OCI-M2 (cell line): ENCODE measurements at regions not wholly inside any gene's neighbourhood (a gene's known extent, or its start where the extent isn't known, plus 50 kb on each side); places are given as distances from the start of the nearest gene placed in this dataset.
"Not testable (repeated sequence)": the region's sequence is repeated elsewhere in the genome, so short reads cannot be mapped to it uniquely, and the experiment has no call there.

Source experiments
- DNase-seq: peaks from one replicate; lab custom pipeline; 2025; ENCODE audit not compliant: unreplicated experiment; lab: John Stamatoyannopoulos, UW

DNA sequence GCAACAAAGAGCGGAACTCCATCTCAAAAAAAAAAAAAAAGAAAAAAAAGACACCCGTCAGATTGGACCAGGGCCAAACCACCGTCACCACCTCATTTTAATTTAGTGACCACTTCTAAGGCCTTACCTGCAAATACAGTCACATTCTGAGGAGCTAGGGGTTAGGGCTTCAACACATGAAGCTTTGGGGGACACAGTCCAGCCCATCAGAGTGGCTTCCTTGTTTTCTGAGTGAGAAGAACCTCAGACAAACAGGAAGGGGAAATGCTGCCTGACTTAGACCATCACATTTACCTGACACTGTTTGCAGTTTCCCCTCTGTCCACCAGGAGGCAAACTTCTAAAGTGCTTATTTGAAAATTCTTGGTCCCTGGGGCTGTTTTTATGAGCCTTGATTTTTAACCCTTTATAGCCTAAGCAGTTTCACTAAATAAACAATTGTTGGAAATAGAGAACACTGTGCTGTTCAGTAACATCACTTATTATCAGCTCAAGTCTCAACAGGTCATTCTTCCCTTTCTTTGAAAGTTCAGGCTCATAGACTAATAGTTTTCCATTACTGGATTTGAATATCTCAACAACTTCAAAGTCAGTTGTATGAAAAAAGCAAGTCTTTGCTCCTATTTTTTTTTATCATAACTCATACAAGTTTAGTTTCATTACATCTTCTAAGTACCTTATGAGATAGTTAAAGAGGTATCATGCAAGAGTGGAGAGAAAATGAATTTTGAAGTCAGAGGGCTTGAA lies 74.9 kb upstream of the WASF3 start:
- DNase-seq: peak; percentile 5

DNA sequence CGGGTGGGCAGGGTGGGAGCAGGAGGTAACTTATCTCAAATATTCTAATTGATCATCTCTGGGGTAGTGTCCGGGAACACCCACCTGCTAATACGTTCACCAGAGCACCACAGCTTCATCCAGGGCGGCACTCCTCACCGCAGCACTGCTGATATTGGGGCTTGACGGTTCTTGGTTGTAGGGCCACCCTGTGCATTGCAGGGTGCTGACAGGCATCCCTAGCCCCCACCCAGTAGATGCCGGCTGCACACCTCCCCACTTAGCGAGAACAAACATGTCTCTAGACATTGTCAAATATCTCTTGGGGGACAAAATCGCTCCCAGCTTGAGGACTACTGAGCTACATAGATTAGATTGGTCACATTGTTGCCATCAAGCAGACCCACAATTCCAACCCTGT lies 73.9 kb upstream of the WASF3 start:
- no peak for DNase-seq

DNA sequence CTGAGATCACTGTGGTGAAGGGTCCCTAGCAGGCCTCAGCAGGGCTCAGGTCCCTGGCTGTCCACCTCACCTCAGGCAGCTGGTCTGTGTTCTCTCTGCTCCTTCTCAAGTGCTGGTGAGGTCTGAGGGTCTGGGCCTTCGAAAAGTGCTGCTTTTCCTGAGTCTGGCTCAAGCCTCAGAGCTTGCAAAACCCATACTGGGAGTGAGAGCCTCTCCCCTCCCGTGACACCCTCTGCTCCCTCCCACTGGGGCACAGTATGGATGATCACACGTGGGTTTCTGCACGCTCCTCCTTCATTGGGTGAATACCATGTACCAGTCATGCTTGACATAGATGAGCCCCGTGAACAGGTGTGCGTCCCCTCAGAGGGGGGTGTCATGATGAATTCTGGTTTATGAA lies 73.3 kb upstream of the WASF3 start:
- DNase-seq: no peak

DNA sequence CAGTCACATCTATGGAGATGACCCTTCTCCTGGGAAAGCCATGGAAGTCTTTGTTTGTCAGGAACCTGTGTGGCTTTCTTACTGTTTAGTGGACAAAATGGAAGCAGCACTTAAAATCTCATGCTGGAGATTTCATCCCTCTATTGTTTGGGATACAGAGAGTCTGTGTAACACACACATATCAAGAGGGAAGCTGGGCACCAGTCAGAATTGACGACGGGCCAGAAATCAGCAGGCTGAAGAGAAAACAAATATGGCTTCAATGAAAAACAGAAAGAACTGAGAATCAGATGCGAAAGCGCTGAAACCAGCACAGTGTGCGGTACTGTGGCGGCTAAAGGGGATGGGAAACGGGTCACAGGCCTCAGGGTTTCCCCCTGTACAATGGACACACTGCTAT lies 72.2 kb upstream of the WASF3 start:
- DNase-seq: no peak

DNA sequence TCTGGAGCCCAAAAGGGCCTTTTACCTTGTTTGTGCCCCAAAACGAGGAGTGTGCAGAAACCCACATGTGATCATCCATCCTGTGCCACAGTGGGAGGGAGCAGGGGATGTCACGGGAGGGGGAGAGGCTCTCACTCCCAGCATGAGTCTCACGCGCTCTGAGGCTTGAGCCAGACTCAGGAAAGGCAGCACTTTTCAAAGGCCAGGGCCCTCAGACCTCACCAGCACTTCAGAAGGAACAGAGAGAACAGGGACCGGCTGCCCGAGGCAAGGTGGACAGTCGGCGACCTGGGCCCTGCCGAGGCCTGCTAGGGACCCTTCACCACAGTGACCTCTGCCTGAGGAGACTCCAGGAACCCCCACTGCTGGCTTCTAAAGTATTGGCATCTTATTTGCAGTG lies 71.7 kb upstream of the WASF3 start:
- DNase-seq: no peak

DNA sequence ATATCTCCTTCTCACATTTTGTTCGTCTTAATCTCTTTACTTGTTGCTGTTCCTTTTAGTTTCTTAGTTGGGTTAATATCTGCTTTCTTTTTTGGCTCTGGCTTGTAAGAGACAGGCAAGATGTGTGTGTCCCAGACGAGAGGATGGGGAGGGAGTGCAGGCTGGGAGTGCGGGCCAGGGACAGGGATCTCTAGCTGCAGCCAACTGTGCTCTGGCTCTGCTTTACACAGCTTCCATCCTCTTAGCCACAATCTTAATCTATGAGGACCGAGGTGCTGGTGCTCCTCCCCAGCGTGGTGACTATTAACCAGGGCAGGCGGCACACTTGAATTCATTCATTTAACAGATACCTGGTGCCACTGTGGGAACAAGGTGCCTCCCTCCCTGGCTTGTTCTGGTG lies 70.9 kb upstream of the WASF3 start:
- DNase-seq: no peak

DNA sequence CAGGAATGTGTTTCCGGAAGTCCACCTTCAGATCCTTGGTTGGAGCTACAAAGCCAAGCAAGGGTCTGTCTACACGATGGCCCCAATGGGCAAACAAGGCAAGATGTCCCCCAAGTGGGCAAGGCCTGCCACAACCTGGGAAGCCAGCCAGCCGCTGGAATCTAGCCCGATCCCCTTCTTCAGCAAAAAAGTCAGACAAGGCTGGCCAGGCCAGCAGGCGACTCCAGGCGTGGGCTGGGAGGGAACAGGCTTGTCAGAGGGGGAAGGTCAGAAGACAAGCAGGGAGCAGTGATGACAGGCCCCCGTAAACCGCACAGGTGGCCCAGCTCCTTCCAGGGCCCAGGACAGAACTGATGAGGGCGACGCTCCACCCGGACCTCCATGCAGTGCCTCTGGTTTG lies 69.7 kb upstream of the WASF3 start:
- DNase-seq: no peak

DNA sequence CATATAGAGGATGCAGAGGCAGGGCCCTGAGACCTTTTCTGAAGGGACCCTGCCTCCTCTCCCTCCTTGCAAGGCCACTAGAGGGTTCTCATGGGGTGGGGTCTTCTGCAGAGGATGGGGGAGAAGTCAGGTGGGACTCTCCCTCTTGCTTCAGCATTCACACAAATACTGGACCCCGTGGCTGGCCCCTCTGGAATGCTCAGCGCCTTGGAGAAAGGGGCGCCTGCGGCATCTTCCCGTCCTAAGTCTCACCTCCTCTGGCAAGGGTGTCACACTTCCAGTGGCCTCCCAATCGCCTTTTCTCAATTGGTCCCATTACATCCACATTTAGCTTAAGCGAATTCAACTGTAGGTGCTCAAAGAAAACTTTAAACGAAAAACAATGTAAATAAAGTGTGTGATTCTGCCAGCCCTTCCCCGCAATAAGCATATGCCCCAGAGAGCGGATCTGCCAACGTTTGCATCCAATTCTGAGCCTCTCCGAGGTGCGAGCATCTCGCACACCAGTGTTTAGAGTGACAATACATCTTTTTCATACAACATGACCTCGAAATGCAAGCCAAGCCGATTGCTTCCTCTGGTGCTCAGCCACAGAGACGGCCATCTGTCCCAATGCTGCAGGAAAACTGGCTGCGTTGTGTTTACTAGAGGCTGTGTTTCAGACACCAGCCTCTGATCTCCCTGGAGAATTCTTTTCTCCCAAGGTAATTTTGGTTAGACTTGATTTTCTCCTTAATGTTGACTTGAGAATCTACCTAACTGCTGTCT lies 69.1 kb upstream of the WASF3 start:
- DNase-seq: no peak

DNA sequence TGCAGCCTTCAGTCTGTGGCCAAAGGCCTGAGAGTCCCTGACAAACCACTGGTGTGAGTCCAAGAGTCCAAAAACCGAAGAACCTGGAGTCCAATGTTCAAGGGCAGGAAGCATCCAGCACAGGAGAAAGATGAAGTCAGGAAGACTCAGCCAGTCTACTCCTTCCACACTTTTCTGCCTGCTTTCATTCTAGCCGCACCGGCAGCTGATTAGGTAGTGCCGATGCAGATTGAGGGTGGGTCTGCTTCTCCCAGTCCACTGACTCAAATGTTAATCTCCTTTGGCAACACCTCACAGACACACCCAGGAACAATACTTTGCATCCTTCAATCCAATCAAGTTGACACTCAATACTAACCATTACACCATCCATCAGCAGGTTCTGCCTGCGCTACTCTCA lies 65.2 kb upstream of the WASF3 start:
- DNase-seq: not testable (repeated sequence)

DNA sequence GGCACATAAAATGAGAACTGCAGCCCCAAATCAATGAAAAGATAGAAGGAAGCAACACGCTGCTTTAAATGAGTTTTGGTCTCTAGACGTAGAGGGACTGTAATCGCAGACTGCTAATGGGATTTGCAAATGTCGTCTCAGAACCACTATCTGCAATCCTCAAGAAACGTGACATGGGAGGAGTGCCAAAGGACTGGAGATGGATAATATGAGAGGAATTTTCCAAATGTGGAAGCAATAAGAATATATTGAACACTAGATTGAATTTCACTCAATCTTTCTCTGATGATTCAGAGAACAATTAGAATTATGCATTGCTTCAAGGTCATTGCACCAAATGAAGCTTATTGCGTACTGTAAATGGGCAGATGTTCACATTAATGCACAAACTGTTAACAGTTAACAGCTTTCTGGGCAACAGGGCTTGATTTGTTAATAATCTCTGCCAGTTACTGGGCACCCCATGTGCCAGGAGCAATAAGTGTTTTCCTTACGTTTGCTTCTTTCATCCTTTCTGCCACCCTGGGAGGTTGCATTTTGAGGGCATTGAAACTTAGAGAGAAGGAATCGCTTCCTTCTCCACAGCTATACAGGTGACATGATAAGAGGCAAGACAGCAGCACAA lies 62.8 kb upstream of the WASF3 start:
- no peak for DNase-seq

DNA sequence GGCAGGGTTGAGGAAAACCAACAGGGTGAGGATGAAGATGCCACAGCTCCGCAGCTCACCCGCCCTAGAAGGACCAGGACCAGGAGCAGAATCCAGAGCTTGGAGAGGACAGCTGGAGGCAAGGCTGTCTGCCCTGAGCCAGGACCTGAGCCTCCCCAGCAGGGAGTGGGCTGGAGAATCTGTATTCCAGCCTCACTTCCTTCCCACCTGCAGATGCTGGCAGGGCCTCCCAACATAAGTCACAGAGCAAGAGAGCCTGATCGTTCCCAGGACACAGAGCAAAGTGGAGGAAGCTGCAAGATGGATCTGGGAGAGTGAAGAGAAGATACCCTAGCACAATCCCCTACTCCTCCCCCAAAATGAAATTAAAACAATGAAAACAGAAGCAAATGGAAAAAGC lies 61.7 kb upstream of the WASF3 start:
- no peak for DNase-seq

DNA sequence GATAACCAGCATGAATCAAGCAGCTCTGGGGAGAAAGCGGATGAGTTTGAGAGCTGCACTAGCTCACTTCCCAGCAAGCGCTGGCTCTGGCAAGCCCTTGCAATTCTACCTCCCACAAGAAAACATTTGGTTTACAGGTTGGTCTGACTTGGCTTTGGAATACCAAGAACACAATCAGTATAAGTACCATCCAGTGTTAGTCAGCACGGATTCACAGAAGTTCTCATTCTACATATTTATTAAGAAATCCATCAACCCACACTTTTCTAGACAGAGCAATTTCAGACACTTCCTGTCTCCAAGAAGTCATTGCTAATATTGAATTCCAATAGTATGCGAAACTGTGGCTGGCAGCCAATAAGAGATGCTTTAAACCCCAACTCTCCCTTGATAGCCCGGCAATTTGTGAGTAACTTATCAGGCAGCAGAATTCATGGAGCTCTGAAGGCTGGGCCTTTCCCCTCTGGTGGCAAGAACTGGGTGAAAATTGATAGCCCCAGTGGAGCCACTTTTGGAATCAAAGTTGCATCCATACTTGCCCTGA lies 59.4 kb upstream of the WASF3 start:
- no peak for DNase-seq

DNA sequence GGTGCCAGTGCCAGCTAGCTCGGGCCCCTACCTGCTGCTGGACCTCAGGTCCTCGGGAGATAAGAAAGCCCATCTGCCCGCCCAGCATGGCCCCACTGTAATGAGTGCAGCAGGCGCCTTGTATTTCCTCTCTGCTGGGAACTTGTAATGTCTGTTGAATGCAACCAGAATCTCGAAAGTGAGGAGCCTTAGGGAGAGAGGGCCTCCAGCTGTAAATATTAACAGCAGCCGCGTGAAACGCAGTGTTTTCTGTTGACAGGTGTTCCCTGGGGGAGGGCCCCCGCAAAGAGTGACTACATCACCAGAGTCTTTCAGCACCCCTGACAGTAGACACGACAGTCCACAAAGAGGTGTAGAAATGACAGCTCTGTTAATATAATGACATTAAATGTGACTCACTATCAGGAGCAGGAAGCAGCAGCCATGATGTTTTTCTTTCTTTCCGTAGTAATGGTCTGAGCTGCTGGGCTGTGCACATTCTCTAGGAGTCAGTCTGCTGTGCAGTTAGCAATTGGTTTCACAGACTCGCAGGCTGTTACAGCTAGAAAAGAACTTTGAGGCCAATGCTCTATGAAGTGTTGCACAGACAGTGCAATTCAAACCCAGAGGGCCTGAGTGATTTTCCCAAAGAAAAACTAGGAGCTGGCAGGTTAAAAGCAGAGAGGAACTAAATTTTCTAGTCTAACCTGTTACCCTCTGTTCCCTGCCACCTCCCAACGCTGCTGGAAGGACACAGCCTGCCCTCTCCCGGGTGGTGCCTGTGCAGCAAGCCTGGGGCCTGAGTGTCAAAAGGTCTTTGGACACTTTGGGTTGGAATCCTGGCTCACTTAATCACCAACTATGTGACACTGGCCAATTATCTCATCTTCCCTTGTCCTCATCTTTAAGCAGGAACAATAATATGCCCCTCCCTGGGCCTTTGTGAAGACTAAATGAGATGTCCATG lies 58.6 kb upstream of the WASF3 start:
- no peak for DNase-seq

DNA sequence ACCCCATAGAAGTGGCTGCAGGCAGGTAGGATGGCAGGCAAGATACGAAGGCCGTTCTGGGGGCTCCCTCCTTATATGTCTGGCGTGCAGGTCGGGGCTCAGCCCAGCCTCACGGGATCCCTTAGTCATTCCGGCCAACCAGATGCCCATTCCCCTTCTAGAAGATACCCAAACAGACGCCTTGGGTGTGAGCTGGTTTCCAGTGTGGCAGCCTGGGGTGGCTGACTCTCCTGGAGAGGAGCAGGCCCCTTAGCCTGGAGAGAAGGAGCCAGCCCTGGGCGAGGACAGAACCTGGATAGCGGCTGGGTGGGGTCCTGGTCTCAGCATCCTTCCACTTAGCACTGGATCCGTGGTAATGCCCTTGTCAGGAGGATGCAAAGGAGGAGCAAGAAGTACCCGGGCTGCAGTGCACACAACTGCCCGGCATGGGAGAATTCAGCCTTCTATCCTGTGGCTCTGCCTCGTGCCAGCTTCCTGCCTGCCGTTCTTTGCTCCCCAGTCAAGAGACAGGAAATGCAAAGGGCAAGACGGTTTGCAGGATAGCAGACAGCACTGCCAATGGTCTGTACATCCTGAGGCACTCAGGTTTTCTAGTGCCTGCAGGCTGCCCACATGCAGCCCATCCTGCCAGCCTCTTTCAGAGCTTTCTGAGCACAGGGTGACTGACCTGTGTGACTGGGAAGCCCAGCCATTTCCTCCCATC lies 56.7 kb upstream of the WASF3 start:
- no peak for DNase-seq

DNA sequence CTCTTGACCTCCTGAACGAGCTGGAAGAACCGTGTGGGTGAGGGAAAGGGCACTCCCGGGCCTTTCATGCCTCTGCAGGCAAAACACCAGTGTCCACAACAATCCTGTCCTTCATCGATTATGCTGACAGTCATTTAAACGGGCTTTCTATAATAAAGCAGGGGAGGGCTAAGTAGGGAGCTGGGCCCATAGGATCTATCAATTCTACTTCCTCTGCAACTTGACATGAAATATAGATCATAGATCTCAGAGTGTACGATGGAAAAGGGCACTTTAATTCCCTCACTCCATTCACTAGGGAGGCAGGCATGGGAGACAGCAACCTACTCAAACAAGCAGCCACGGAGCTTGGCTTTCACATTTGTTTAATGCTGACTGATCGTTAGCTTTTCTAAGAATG lies 55.8 kb upstream of the WASF3 start:
- no peak for DNase-seq

DNA sequence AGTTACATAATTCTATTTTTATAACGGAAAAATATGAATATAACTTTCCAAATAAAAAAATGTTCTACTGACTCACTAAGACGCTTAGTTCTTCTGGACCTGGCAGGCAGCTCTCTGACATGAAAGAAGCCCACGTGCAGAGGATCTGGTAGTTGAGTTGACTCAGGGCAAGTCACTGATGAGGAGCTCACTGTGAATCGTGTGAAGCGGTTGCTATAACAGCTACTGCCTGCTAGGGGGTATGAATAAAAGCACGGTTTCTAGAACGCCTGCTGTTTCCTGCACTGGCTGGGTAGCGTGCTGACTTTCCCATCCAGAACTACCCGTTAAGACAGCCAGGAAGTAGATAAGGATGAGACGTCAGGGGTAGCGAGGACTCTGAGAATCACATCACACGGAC lies 54.7 kb upstream of the WASF3 start:
- DNase-seq: no peak

DNA sequence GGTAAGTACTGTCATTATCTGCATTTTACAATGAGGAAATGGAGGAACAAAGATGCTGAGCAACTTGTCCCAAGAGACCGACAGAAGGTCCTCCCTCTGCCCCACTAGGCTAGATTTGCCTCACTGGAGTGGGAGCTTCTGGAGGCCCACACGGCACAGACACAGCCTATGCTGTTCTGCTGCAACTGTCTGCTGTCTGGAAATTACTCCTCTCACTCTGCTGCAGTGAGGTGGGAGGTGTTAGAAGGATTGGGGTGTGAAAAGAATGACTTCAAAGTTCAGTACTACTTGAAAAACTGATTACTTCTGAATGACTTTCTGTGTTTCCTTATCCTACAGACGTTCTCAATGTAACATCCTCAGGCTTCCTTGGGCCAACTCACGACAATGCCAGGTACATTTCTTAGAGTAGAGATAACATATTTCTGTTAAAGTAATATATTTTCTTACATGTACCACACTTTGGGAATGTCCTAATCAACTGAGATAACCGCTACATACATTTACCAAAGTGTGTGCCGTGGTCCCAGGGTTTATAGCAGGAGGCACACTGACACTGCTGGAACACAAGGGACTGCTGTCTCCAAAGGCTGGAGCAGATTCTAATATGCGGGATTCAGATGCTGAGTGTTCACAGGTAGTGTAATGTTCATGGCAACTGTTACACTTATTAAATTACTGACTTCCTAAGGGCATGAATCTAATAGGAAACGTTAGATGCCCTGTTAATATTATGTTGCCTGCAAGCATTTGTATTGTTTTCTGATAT lies 53.5 kb upstream of the WASF3 start:
- DNase-seq: no peak
